ENCODE measurements at regions not wholly inside any gene's neighbourhood (a gene's known extent, or its start where the extent isn't known, plus 50 kb on each side); places are given as distances from the start of the nearest gene placed in this dataset.

GRCh38 chr12:127052511-127053232 is 1214.3 kb upstream of the TMEM132C start:
- TF ChIP-seq CTCF (IDR thresholded peaks at IDR 0.05) (no peak), ZFX (IDR thresholded peaks at IDR 0.05; ENCODE audit: borderline replicate concordance) (no peak)
- no peak overlapping the region for H3K27ac ChIP-seq

GRCh38 chr12:127054531-127054930 is 1212.4 kb upstream of the TMEM132C start:
- TF ChIP-seq CTCF (IDR thresholded peaks at IDR 0.05) (no peak), ZFX (IDR thresholded peaks at IDR 0.05; ENCODE audit: borderline replicate concordance) (no peak)
- no peak overlapping the region for H3K27ac ChIP-seq

GRCh38 chr12:127060310-127060847 is 1206.6 kb upstream of the TMEM132C start:
- TF ChIP-seq CTCF (IDR thresholded peaks at IDR 0.05), result no peak
- no peak for TF ChIP-seq ZFX (IDR thresholded peaks at IDR 0.05; ENCODE audit: borderline replicate concordance)
- peak overlapping the region; percentile 72 for H3K27ac ChIP-seq

DNA sequence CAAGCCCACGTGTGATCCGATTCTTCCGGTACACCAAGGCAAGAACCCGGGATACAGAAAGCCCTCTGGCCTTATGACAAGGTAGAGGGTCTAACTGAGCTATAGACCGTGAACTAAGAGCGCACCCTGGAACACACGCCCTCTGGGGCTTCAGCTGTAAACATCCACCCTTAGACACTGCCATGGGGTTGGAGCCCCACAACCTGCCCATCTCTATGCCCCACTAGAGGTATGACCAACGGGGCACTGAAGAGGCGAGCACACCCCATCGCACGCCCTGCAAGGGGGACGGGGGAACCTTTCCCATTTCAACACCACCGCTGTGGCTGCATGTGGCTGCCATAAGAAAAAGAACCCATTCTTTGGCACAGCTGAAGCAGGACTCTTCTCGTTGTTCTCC is 1206.0 kb upstream of the TMEM132C start:
- peak overlapping the region; percentile 72 for H3K27ac ChIP-seq
- TF ChIP-seq CTCF (IDR thresholded peaks at IDR 0.05), result no peak
- TF ChIP-seq ZFX (IDR thresholded peaks at IDR 0.05; ENCODE audit: borderline replicate concordance), result no peak

DNA sequence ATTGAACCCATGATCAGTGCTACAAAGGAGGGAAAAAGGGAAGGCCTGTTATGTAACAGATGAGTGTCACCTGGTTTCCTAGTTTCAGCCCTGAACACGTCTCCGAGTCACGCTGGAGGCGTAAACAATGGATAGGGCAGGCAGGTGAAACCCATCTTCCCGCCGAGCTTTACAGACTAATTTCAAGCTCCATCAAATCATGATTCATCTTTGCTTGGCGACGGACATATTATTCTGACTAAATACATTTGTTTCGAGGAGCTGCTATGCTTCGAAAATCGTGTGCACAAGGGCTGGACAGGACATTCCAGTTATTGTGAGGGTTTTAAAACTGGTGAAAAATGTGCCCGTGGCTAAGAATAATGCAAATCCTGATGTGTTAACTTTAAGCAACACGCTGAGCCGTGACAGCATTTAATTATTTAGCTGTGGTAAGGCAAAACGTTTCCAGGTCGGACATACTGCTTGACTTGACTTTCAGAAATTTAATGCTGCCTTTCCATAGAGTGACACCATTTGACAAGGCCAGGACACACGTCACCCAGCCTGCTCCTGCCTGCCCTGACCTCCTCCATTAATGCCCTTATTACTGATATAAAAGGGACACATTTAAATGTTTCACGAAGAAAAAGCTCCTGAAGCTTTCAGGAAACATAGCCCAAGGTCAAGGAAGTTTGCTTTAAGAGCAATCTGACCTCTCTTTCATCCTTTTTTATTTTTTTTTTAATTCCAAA is 1203.5 kb upstream of the TMEM132C start:
- TF ChIP-seq CTCF (IDR thresholded peaks at IDR 0.05), result no peak
- no peak for TF ChIP-seq ZFX (IDR thresholded peaks at IDR 0.05; ENCODE audit: borderline replicate concordance)
- no peak overlapping the region for H3K27ac ChIP-seq

GRCh38 chr12:127064207-127064606 is 1202.8 kb upstream of the TMEM132C start:
- no peak overlapping the region for H3K27ac ChIP-seq
- TF ChIP-seq ZFX (IDR thresholded peaks at IDR 0.05; ENCODE audit: borderline replicate concordance) (no peak), CTCF (IDR thresholded peaks at IDR 0.05) (no peak)

DNA sequence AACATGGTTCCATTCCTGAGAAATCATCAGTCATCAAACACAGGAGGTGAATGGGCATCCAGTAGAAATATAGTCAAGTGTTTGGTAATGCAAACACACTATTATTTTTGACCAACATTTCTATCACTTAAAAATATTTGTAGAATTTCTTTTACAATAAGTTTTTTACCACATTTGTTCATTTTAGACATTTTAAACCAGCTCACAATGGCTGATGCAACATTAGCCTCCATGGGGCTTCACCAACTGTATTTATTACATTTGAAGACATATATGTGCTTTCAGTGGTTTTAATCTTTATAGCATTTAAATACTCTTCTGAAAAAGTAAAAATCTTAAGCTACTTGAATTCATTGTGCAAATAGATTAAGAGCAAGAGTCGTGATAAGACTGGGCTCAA is 1201.4 kb upstream of the TMEM132C start:
- no peak overlapping the region for H3K27ac ChIP-seq

More for the DNA sequence above, 1201.4 kb upstream of the TMEM132C start:
- TF ChIP-seq CTCF (IDR thresholded peaks at IDR 0.05), result no peak
- TF ChIP-seq ZFX (IDR thresholded peaks at IDR 0.05; ENCODE audit: borderline replicate concordance), result no peak
